AG10803 (cell line): ENCODE measurements at regions not wholly inside any gene's neighbourhood (a gene's known extent, or its start where the extent isn't known, plus 50 kb on each side); places are given as distances from the start of the nearest gene placed in this dataset.
"Not testable (repeated sequence)": the region's sequence is repeated elsewhere in the genome, so short reads cannot be mapped to it uniquely, and the experiment has no call there.

Experiments
- DNase-seq: peaks from one replicate; pipeline ENCODE4 v3.0.0; 2010; ENCODE audit warnings: low read depth
- H3K4me3 ChIP-seq: 2 replicates; pipeline ENCODE4 v1.5.1; 2011; ENCODE audit warnings: mild to moderate bottlenecking, low read length, control low read depth
- CTCF ChIP-seq: conservative IDR thresholded peaks from 2 replicates; pipeline ENCODE4 v1.5.1; 2011; ENCODE audit warnings: mild to moderate bottlenecking, low read length, control low read depth, inconsistent platforms

- H3K4me3 ChIP-seq = no peak overlapping the region
- DNase-seq = no peak
- no peak for TF ChIP-seq CTCF
Observed at GRCh38 chr6:165167861-165168260, 141.5 kb downstream of the C6orf118 start.

- no peak overlapping the region for H3K4me3 ChIP-seq
- DNase-seq = no peak
- TF ChIP-seq CTCF = no peak
Observed at GRCh38 chr6:165167311-165167710, 142.1 kb downstream of the C6orf118 start.

- no peak for TF ChIP-seq CTCF
- no peak for DNase-seq
- H3K4me3 ChIP-seq = no peak overlapping the region
Observed at GRCh38 chr6:165163519-165163918, 145.9 kb downstream of the C6orf118 start.

GRCh38 chr6:165159460-165159859 lies 149.9 kb downstream of the C6orf118 start:
- no peak for DNase-seq
- TF ChIP-seq CTCF = no peak
- no peak overlapping the region for H3K4me3 ChIP-seq

GRCh38 chr6:165146456-165146855 lies 162.9 kb downstream of the C6orf118 start:
- DNase-seq = no peak
- TF ChIP-seq CTCF = no peak
- no peak overlapping the region for H3K4me3 ChIP-seq

- no peak for TF ChIP-seq CTCF
- DNase-seq = no peak
- H3K4me3 ChIP-seq = no peak overlapping the region
Observed at GRCh38 chr6:165135889-165136288, 173.5 kb downstream of the C6orf118 start.

- no peak overlapping the region for H3K4me3 ChIP-seq
- no peak for TF ChIP-seq CTCF
- DNase-seq = no peak
Observed at GRCh38 chr6:165129086-165129485, 180.3 kb downstream of the C6orf118 start.

- not testable (repeated sequence) for DNase-seq, H3K4me3 ChIP-seq
Observed at GRCh38 chr6:165127743-165128142, 181.7 kb downstream of the C6orf118 start.

GRCh38 chr6:165124681-165125080 lies 184.7 kb downstream of the C6orf118 start:
- H3K4me3 ChIP-seq, DNase-seq: not testable (repeated sequence)
